Cardiac muscle cell (in vitro differentiated cells and primary cell): ENCODE measurements at regions not wholly inside any gene's neighbourhood (a gene's known extent, or its start where the extent isn't known, plus 50 kb on each side); places are given as distances from the start of the nearest gene placed in this dataset.

ENCODE experiments used
- DNase-seq, 2 donors: peaks; one replicate each; pipeline versions ENCODE4 v3.0.0 to v3.0.0-alpha.2; 2010 to 2017; ENCODE audit warnings: low read depth in 1 of 2, low spot score in 1 of 2
- H3K27ac ChIP-seq: fragments of 200-600 bp; sonication (generic); 2 replicates; pipeline ENCODE4 v1.5.1; 2016
- H3K27me3 ChIP-seq: fragments of 200-600 bp; sonication (generic); 2 replicates; pipeline ENCODE4 v1.6.0; 2016; ENCODE audit warnings: control low read depth
- H3K36me3 ChIP-seq: fragments of 200-600 bp; sonication (generic); 2 replicates; pipeline ENCODE4 v1.5.1; 2016; ENCODE audit warnings: control low read depth
- H3K4me1 ChIP-seq: fragments of 200-600 bp; sonication (generic); 2 replicates; pipeline ENCODE4 v1.8.1; 2017; ENCODE audit warnings: low read depth, mild to moderate bottlenecking, mixed run types
- H3K4me3 ChIP-seq: fragments of 200-600 bp; sonication (generic); 2 replicates; pipeline ENCODE4 v1.5.1; 2016; ENCODE audit warnings: mild to moderate bottlenecking
- H3K9me3 ChIP-seq: fragments of 200-600 bp; sonication (generic); 2 replicates; pipeline ENCODE4 v1.5.1; 2017; ENCODE audit warnings: low read depth, mild to moderate bottlenecking, control low read depth
- TF ChIP-seq, protein P1 (sequence below): IDR thresholded peaks from 2 replicates; pipeline ENCODE4 v1.5.1; 2012; ENCODE audit warnings: low read depth, mild to moderate bottlenecking, low read length

GRCh38 chr6:169155481-169155880 lies 98.2 kb downstream of the THBS2 start:
- DNase-seq: no peak
- H3K36me3 ChIP-seq: no peaks in the 10 kb centered on the region
- H3K27me3 ChIP-seq: no peaks in the 10 kb centered on the region
- no peaks in the 10 kb centered on the region for H3K9me3 ChIP-seq
- no peak overlapping the region for H3K27ac ChIP-seq
- H3K4me3 ChIP-seq: no peak overlapping the region
- TF ChIP-seq, protein P1, sequence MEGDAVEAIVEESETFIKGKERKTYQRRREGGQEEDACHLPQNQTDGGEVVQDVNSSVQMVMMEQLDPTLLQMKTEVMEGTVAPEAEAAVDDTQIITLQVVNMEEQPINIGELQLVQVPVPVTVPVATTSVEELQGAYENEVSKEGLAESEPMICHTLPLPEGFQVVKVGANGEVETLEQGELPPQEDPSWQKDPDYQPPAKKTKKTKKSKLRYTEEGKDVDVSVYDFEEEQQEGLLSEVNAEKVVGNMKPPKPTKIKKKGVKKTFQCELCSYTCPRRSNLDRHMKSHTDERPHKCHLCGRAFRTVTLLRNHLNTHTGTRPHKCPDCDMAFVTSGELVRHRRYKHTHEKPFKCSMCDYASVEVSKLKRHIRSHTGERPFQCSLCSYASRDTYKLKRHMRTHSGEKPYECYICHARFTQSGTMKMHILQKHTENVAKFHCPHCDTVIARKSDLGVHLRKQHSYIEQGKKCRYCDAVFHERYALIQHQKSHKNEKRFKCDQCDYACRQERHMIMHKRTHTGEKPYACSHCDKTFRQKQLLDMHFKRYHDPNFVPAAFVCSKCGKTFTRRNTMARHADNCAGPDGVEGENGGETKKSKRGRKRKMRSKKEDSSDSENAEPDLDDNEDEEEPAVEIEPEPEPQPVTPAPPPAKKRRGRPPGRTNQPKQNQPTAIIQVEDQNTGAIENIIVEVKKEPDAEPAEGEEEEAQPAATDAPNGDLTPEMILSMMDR: no peak
- H3K4me1 ChIP-seq: no peaks in the 10 kb centered on the region

GRCh38 chr6:169153401-169153800 lies 100.2 kb downstream of the THBS2 start:
- TF ChIP-seq, protein P1: no peak
- Histone ChIP-seq H3K36me3 (no peaks in the 10 kb centered on the region), H3K27ac (no peak overlapping the region), H3K4me1 (no peaks in the 10 kb centered on the region), H3K27me3 (no peaks in the 10 kb centered on the region), H3K9me3 (no peaks in the 10 kb centered on the region), H3K4me3 (no peak overlapping the region)
- no peak for DNase-seq

- peak in 1 of 2 donors; percentile 80 for DNase-seq
- Histone ChIP-seq H3K36me3 (no peaks in the 10 kb centered on the region), H3K4me1 (no peaks in the 10 kb centered on the region), H3K27ac (no peak overlapping the region), H3K27me3 (no peaks in the 10 kb centered on the region), H3K9me3 (no peaks in the 10 kb centered on the region), H3K4me3 (no peak overlapping the region)
- TF ChIP-seq, protein P1: no peak
Measured at GRCh38 chr6:169146521-169146920, 107.1 kb downstream of the THBS2 start.

GRCh38 chr6:169145991-169146501 lies 107.6 kb downstream of the THBS2 start:
- H3K27ac ChIP-seq: no peak overlapping the region
- DNase-seq: peak in 1 of 2 donors; percentile 92
- H3K4me1 ChIP-seq: no peaks in the 10 kb centered on the region
- H3K4me3 ChIP-seq: no peak overlapping the region
- TF ChIP-seq, protein P1: no peak
- H3K9me3 ChIP-seq: no peaks in the 10 kb centered on the region
- no peaks in the 10 kb centered on the region for H3K36me3 ChIP-seq
- no peaks in the 10 kb centered on the region for H3K27me3 ChIP-seq

GRCh38 chr6:169145496-169145895 lies 108.2 kb downstream of the THBS2 start:
- H3K27ac ChIP-seq: no peak overlapping the region
- H3K9me3 ChIP-seq: no peaks in the 10 kb centered on the region

More at GRCh38 chr6:169145496-169145895, 108.2 kb downstream of the THBS2 start:
- TF ChIP-seq, protein P1: no peak
- H3K36me3 ChIP-seq: no peaks in the 10 kb centered on the region
- no peak for DNase-seq
- H3K27me3 ChIP-seq: no peaks in the 10 kb centered on the region
- no peak overlapping the region for H3K4me3 ChIP-seq
- no peaks in the 10 kb centered on the region for H3K4me1 ChIP-seq
